LNCaP clone FGC (cell line): ENCODE measurements at regions not wholly inside any gene's neighbourhood (a gene's known extent, or its start where the extent isn't known, plus 50 kb on each side); places are given as distances from the start of the nearest gene placed in this dataset.

Source experiments
- DNase-seq: peaks from one replicate; pipeline ENCODE4 v3.0.0-alpha.2; 2011; ENCODE audit warnings: low read depth
- H3K4me3 ChIP-seq: 2 replicates; pipeline ENCODE4 v1.5.1; 2011; ENCODE audit warnings: mild to moderate bottlenecking, low read depth, low read length, control low read depth
- CTCF ChIP-seq: IDR thresholded peaks from 2 replicates; pipeline ENCODE4 v1.5.1; 2012; ENCODE audit warnings: mild to moderate bottlenecking; ENCODE audit not compliant: control insufficient read depth, insufficient read depth; ENCODE audit errors: extremely low read depth

GRCh38 chr12:23185346-23185745, 560.4 kb downstream of the ETNK1 start:
- no peak for DNase-seq
- TF ChIP-seq CTCF, result no peak
- H3K4me3 ChIP-seq, result no peak overlapping the region

GRCh38 chr12:23186950-23187349, 562.0 kb downstream of the ETNK1 start:
- DNase-seq, result peak; percentile 60
- TF ChIP-seq CTCF, result no peak
- H3K4me3 ChIP-seq, result no peak overlapping the region

GRCh38 chr12:23193552-23193951, 568.6 kb downstream of the ETNK1 start:
- no peak for TF ChIP-seq CTCF
- no peak overlapping the region for H3K4me3 ChIP-seq
- no peak for DNase-seq

GRCh38 chr12:23197266-23197665, 572.3 kb downstream of the ETNK1 start:
- TF ChIP-seq CTCF, result no peak
- H3K4me3 ChIP-seq, result no peak overlapping the region
- DNase-seq, result peak; percentile 66

GRCh38 chr12:23202728-23203127, 577.8 kb downstream of the ETNK1 start:
- TF ChIP-seq CTCF, result no peak
- no peak for DNase-seq
- H3K4me3 ChIP-seq, result no peak overlapping the region

- peak; percentile 91 for TF ChIP-seq CTCF
- no peak overlapping the region for H3K4me3 ChIP-seq
- DNase-seq, result peak; percentile 23
Observed at GRCh38 chr12:23204933-23205778, 580.2 kb downstream of the ETNK1 start.

GRCh38 chr12:23209793-23210192, 584.8 kb downstream of the ETNK1 start:
- DNase-seq, result no peak
- no peak overlapping the region for H3K4me3 ChIP-seq
- TF ChIP-seq CTCF, result no peak
